Activated CD4-positive, alpha-beta T cell treated with anti-CD3 and anti-CD28 coated beads, Interleukin-10, Interleukin-2, amounts not matched to agents 100 ng/mL and 50 ng/mL, durations not matched to agents 16 hours and 8 hours (primary cell): ENCODE measurements at regions not wholly inside any gene's neighbourhood (a gene's known extent, or its start where the extent isn't known, plus 50 kb on each side); places are given as distances from the start of the nearest gene placed in this dataset.

Source experiments
- DNase-seq: peaks from one replicate; pipeline ENCODE4 v3.0.0-alpha.2; 2020

DNA sequence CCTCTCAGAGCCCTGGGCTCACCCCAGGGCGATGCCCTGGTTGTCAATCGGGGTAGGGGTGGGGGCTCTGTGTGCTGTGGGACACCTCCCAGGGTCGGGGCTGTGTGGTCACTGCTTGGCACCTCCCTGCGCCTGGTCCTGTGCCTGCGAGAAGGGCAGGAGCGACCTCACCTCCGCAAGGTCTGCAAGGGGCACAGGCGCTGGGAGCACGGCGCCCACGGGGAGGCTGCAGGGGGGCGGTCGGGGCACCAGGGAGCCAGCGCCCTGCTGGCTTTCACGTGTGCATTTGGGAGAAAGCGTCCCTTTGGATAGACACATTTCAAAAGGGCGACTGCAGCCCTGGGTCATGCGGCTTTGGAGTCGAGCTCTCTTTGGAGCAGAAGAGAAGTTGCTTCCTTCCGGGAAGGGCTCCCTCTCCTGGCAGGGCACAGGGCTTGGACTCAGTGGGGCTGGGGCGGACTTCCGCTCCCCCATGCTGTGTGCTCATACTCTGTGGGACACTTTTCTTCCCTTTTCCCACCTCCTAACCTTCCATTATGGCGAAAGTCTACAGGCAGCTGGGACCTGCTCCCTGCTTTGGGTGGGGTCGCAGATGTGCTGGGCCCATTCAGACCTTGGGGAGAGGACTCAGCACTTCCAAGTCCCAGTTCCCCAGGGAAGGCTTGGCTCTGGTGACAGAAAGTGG lies 52.9 kb upstream of the SLC28A3 start:
- no peak for DNase-seq

DNA sequence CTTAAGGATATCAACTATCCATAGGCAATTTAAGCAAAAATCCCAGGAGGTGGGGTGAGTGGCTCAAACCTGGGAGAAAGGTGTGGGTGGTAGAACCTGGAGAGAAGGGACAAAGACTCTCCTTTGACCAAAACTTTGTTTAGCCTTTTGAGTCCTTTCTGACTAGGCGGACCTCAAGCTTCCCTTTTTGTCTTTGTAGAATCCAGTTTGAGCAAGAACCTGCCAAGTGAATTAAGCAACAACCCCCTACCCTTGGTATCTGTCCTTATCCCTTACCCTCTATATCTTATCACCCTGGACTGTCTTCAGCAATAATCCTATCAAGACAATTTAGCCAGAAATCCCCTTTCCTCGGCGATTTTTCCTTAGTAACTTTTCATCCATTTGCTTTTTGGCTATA lies 53.5 kb upstream of the SLC28A3 start:
- DNase-seq = no peak

DNA sequence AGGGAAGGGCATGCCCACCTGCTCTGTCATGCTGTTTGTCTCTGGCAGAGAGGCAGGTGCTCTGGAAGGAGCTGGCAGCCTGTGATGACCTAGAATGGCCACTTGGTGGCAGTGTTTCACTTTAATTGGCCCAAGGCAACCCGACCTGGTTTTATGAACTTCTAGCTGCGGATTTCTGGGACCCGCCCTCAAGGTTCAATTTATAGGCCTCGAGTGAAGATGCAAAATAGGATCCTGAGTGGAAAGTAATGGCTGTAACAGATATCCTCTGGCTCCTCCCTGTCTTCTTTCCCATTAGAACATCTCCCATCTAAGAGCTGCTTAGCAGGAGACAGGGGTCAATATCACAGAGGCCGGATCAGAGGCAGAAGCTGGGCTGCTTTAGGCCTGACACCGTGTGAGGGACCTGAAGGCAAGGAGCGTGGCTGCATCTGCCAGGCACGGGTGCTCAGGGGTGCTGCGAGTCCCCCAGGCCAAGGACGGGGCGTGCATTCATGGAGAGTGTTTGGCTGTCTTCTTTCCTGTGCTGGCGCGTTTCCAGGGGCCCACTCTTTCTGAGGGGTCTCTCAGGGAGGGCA lies 56.7 kb upstream of the SLC28A3 start:
- DNase-seq = peak; percentile 73

DNA sequence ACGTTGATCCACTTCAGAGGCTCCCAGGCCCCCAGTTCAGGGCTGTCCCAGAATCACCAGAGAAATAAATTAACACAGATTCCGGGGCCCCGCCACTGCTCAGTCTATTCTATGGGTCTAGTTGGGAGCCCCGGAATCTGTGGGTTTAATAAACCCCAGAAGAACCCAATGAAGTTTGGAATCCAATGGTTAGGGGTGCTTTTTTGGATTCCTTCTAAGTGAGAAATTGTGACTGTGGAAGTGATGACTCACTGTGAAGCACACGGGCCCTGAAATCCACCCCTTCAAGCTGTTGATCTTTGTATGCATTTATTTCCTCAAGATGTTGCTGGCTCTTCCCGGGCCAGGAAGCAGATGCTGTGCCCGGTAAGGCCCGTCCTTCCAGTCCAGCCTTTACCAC lies 57.3 kb upstream of the SLC28A3 start:
- no peak for DNase-seq

DNA sequence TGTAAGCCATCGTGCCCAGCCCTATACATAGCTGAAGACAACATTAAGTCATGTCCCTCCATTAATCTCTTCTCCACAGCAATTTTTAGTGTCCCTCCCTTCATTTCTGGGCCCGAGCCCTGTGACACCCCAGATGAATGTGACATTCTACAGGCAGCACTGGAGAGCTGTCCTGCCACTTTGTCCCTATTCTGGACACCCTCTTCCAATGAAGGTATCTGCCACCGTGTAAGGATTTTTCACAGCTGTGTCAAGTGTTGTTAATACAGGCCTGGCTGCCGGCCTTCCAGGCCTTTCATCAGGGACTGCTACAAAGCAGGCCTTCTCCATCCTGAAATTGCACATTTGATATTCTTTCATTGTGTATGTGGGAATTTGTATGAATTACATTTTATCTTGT lies 62.0 kb upstream of the SLC28A3 start:
- DNase-seq = no peak

DNA sequence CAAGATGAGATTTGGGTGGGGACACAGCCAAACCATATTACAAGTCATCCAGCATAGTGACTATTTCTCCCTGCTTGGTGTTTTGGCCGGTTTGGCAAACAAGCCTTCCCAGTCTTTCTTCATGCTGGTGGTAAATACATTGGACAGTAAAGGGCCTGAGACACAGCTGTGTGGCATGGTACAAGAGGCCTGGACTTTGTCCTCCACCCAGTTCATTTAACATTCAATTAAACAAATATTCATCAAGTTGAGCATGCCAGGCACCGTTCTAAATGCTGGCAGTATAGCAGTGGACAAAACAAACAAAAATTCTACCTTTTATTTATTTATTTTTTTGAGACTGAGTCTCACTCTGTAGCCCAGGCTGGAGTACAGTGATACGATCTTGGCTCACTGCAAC lies 62.7 kb upstream of the SLC28A3 start:
- DNase-seq = no peak

DNA sequence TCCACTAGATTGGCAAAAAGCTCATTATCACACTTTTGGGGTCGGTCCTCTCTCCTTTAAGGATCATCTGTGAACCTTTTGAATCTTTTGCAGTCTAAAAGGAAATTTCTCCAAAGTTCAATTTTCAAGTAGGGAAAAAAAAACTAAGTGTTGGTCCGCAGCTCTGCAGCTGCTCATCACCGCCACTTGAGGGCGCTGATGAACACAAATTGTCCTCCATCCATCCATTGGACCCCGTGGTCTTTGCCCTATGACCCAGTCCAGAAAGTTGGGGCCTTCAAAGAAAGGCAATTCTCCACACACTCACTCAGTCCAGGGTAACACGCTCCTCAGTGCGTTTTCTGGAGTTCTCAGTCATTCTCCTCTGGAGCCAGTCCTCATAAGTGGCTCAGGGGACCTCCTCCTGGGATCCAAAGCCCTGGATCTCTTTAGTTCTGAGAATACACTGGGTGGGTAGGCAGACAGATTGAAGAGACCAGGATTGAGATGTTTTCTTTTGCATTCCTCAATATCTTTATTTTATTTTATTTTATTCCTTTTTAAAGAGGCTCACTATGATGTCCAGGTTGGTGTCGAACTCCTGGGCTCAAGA lies 63.6 kb upstream of the SLC28A3 start:
- peak; percentile 4 for DNase-seq

DNA sequence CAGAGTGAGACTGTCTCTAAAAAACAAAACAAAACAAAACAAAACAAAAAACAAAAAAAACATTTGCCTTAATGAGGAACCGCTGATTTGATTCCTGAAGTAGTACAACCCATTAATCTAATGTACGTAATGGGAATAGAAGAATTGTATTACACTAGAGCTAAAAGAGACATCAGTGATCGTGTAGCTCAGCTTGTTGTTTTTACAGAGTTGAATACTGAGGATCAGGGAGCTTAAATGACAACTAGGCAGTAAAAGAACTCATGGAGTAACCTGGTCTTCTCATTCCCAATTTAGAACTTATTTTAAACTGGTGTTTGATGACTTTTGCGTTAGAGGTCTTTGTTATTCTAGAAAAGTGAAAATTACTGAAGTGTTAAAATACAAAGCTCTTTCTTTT lies 65.1 kb upstream of the SLC28A3 start:
- no peak for DNase-seq

DNA sequence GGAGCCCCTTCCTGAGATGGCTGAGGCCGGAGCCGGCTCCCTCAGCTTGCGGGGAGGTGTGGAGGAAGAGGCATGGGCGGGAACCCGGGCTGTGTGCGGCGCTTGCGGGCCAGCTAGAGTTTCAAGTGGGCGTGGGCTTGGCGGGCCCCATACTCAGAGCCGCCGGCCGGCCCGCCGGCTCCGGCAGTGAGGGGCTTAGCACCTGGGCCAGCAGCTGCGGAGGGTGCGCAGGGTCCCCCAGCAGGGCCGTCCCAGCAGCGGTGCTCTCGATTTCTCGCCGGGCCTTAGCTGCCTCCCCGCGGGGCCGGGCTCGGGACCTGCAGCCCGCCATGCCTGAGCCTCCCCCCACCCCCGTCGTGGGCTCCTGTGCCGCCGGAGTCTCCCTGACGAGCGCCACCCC lies 67.9 kb upstream of the SLC28A3 start:
- DNase-seq = no peak

DNA sequence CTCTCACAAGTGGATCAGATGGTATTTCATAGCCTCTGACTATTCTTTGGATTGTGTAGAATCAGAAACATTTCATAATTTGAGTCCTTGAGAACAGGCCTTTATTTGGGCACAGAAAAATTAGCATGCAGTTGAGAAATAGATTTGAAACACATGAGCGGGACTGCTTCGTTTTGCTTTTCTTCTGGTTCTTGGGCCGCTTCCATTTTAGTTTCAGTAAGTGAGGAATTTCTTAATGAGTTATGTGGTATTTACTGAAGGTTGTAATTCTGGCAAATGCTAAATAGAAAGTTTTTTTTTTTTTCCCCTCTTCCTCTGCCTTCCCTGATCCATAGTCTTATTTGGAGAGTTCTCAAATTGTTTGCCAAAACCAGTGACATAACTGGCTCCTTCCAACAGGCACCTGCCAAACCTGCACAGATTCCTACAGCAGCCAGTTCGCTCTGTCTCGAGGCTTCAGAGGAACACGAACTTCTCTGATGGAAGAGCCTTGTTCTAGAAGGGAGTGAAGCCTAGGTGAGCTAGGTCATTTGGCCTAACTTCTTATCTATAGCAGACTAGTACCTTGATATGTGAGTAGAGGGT lies 71.2 kb upstream of the SLC28A3 start:
- no peak for DNase-seq

DNA sequence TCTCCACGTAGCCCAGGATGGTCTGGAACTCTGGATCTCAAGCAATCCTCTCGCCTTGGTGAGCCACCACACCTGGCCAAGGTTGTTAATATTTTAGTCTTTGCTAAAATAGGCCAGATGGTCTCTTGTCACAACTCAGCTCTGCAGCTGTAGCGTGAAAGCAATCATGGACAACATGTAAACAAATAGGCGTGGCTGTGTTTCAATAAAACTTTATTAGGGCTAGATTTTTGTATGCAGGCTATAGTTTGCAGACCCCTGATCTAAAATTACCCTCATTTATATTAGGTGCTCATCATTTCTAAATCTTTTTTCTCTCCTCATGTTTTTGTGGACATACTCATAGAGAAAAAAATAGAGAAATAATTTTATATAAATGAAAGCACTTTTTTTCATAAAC lies 72.1 kb upstream of the SLC28A3 start:
- DNase-seq = no peak

DNA sequence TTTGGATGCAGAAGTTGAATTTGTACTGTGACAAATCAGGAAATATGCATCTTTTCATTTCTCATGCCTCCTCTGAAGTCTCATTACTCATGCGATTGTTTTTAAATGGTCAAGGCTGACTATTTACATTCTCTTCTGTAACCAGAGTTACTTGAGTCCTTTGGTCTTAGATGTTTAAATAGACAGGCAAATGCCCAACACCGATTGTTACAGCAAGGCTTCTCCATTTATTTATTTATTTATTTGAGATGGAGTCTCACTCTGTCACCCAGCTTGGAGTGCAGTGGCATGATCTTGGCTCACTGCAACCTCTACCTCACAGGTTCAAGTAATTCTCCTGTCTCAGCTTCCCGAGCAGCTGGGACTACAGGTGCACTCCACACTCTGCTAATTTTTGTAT lies 72.7 kb upstream of the SLC28A3 start:
- no peak for DNase-seq

DNA sequence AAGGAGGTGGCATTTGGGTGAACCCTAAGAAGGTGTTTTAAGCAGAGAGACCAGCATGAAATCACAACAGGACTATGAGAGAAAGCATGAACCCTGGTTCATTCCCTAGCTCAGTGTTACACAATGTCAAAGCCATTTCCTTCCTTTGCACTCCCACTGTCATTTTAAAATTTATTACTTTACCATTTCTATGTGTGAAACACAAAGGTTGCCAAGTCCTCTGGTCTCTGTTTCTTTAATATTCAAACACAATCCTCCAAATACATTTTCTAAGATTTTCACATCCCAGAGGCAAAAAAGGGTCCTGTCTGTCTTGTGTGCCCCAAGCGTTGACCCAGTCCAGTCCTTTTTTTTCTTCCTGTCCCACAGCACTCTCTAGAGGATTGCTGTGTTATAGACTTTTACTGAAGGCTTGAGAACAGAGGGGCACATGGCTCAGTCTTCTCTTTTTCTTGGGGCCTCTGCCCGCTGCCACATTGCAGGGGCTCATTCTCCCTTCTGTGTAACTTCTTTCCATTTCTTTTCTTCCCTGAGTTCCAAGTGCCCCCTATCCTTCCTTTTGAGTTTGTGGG lies 78.6 kb upstream of the SLC28A3 start:
- no peak for DNase-seq

DNA sequence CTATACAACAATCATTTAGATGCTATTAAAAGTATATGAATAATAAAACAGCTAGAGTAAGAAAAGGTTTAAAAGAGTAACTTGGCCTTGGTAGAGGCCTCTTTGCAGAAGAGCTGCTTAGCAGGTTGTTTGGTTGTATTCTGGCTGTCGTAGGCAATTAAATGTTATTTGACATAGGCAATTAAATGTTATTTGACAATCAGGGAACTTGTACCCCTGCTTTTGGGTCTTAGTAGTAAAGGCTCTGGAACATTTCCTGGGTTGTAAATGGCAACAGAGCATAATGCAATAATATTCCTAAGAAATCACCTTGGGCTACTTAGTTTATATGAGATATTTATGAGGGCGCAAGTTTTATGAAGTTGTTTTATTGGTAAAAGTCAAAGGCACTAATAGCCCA lies 84.4 kb upstream of the SLC28A3 start:
- DNase-seq = no peak

DNA sequence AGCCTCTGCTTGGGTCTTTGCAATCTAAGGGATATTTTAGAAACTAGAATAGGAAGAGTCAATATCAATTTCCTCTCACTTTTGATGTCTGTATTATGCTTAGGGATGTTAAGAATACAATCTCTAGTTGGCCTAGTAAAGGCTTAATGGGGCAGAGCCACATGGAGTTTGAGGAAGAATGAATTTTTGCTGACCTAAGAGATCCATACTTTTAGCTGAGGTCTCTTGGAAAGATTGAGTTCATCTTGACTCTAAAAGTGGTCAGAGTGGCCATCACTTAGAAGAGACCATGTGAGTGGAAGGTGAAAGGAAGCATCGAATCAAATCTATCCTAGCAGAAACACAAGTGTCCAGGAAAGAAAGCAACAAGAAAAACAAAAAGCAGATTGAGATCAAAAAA lies 92.2 kb upstream of the SLC28A3 start:
- DNase-seq = no peak

DNA sequence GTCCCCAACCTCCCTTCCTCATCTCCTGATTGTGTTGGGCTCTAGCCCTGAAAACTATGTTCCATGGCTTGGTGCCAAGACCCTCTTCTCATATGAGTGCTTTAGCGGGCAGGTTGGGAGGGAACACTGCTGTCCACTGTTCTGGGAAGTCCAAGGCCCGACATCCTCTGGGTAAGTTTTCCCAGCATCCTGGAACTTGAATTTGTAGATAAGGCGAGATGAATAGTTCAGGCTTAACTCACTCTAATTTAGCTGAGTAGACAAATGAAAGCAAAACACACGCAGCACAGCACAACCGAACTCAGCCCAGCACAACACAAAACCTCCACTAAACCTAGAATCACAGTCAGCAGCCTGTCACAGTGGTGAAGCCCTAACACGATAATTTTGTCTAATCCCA lies 95.3 kb upstream of the SLC28A3 start:
- no peak for DNase-seq

DNA sequence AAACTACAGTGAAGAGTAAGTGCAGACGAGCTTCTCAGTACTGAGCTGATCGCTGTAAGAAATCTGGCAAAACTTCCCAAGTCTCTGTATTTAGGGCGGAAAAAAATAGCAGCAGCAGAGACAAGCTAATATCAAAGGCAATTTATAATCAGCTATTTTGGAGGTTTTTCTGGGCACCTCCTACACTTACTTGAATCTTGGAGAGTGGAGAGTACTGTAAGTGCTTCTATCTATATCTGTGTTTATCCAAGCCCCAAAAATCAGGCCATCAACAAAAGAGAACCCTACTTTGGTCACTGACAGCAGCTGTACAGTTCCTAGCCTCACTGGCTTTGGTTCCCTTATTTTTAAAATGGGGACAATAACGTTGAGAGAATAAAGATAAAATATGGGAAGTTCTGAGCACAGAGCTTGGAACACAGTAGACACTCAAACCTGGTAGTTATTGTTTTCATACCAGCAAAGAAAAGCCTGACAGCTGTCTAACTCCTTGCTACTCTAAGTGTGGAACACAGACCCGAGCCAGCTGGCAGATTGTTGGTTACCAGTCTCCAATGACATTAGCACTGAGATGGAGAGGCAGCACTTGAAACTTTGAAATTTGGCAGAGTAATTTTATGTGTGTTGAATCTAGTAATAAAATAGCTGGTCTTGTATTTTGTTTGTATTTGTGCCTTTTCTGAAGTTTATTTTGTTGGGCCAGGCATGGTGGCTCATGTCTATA lies 96.0 kb upstream of the SLC28A3 start:
- DNase-seq = no peak

DNA sequence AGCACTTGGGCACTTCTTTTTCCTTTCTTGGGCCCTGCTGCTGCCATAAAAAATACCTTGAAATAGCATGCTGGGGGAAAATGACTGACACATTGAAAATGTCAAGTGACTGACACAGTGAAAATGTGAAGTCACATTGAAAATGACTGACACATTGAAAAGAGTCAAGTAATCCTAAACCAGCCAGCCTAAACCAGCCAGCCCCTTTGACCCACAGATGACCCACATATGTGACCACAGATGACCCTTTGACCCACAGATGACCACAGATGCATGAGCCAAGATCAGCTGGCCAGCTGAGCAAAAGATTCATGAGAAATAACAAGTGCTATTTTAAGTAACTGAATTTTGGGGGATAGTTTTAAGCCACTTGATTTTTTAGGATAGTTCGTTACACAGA lies 97.8 kb upstream of the SLC28A3 start:
- no peak for DNase-seq

DNA sequence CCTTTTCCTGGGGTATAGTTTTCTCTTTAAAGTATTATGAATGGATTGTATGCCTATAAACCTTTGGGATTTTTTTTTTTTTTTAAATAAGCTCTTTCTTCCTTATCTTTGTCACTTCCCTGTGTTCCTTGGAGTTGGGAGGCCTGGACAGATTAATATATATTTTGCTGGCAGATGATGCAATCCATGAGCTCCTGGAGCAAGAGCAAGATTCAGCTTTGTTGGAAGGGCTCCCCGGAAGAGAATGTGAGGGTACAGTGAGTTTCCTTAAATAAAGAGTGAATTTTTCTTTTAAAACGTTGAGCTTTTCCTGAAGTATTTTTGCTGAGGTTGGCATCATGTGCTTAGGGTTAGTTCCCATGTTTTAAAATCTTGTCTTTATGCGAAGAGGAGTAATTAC lies 98.7 kb upstream of the SLC28A3 start:
- DNase-seq = no peak

DNA sequence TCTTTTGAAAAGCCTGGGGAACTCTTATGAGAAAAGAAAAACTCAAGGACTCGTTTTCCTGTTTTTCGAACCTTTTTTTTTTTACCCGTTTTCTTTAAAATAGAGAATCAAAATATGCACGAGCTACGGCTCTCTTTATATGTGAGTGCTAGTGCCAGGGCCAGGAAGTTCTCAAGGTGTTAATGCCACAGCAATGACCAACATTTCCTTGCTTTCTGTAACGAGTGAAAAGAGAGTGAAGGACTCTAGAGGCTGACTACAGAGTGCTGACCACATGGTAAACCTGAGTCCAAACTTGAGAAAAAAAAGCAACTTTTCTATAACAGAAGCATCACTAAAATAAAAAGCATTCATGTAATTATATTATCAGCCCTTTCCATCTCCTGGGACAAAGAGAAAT lies 102.2 kb upstream of the SLC28A3 start:
- DNase-seq = no peak

DNA sequence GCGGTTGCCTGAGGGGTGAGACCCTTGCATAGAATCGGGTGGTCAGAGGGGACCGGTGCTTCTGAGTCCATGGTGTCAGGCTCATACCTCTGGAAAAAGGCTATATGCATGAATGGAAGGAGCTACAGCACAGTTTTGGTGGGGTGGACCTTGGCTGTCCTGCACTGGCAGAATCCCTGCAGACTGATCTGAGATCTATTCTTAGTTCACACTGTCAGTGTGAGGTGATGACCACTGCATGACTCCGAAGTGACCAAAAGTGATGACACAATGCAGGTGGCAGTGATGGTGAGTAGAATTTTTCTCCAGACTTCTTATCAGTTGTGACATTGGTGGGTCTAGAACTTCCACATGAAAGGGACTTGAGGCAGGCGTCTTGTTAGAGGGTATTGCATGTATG lies 105.2 kb upstream of the SLC28A3 start:
- DNase-seq = no peak

DNA sequence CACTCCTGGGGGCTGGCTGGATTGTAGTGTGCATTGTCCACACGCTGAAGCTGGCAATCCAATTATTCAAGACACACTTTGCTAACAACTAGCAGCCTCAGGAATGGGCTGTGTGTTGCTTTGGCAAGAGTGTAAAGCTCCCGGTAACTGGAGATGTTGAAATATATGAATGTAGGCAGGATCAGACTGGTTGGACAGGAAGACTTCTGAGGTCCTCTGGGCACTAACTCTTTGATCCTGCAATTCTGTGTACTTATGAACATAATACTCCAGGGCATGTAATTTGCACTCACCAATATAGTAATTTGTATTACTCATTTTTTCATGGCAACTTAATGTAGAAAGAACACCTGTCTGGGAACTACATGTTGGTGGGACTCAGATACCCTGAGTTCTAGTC lies 106.7 kb upstream of the SLC28A3 start:
- no peak for DNase-seq

DNA sequence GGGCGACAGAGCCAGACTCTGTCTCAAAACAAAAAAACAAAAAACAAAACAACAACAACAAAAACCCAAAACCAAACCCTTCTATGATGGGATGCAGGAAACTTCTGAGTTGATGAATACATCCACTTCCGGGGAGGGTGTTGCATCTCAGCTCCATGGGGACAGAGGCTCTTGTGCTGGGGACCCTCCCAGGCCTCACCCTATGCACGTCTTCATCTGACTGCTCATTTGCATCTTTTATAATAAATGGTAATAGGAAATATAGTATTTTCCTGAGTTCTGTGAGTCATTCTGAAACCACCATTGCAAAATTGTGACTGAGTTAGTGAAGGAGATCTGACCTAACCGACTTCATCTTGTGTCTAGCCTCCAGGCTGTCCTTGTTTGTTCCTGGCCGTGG lies 109.5 kb upstream of the SLC28A3 start:
- DNase-seq = peak; percentile 3

DNA sequence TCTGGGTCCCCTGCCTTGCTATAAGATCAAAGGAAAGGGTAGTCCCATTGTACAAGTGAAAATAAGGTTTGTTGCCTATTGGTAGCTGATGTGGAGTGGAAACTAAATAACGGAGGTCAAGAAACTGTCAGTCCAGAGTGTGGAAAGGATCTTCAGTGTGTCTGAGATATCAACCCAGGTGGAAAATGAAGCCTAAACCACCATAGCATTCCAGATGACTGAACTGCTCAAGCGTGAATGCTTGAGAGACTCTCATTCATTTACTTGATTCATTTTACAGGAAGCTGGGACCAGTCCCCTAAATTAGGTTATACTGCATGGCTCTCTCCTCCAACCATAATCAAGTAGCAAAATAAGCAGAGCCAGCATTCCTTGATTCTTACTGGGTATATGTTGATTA lies 116.0 kb upstream of the SLC28A3 start:
- DNase-seq = no peak
